Central memory CD4-positive, alpha-beta T cell (primary cell): ENCODE measurements at regions not wholly inside any gene's neighbourhood (a gene's known extent, or its start where the extent isn't known, plus 50 kb on each side); places are given as distances from the start of the nearest gene placed in this dataset.
A peak's percentile ranks its signal among the peaks of the same experiment; 100 is the strongest.
"Not testable (repeated sequence)": the region's sequence is repeated elsewhere in the genome, so short reads cannot be mapped to it uniquely, and the experiment has no call there.

Source experiments
- DNase-seq: peaks from one replicate; pipeline ENCODE4 v3.0.0; 2022

DNA sequence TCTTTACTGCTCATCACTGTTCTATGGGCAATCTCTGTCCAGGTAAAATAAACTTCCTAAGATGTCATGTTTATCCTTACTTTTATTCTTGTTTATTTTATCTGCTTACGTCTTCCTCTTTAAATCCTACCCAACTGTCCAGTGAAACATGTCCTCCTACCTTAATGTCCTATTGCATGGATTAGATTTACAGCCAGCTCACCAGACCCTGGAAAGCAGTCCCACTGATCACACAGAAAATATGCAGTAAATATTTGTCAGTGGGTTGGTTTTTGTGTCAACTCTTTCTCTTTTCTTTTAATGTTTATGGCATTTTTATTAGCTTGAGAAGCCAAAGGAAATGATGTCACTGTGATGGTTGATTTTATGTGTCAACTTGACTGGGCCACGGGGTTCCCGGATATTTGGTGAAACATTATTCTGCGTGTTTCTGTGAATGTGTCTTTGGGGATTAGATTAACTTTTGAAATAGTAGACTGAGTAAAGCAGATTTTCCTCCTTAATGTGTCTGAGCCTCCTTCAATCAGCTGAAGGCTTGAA is 258.3 kb downstream of the SRGAP2C start:
- DNase-seq, result no peak

DNA sequence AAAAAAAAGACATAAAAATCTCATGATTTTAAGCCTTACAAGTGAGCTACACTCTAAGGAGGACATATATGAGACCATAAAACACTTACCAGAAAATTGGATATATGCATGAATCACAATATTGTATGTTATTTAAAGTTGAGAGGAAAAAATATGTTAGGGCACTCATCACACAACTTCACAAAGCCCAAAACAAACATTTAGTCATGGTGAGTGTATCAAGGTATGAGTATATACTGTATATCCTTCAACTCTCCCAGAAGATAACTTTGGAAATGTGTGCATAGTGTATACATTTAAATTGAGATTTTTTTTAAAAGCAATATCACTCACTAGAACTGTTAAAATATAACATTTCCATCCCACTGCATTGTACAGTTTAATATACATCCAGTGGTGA is 259.3 kb downstream of the SRGAP2C start:
- DNase-seq, result no peak

DNA sequence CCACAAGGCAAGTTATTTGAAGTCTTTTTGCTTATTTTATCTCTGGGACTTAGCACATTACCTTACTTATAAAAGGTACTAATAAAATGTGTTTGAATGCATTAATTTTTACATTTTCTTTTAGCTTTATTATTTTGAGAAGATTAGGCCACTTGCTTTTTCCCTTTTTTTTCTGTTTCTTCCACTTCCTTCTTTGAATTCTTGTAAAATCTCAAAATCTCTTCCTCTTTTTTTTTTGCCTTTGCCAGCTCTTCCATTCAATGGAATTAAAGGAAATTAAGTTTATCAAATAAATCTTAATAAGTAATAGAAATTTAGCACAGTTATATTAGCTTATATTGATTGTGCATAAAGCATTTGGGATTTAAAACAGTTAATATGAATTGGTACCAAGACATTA is 260.9 kb downstream of the SRGAP2C start:
- no peak for DNase-seq

DNA sequence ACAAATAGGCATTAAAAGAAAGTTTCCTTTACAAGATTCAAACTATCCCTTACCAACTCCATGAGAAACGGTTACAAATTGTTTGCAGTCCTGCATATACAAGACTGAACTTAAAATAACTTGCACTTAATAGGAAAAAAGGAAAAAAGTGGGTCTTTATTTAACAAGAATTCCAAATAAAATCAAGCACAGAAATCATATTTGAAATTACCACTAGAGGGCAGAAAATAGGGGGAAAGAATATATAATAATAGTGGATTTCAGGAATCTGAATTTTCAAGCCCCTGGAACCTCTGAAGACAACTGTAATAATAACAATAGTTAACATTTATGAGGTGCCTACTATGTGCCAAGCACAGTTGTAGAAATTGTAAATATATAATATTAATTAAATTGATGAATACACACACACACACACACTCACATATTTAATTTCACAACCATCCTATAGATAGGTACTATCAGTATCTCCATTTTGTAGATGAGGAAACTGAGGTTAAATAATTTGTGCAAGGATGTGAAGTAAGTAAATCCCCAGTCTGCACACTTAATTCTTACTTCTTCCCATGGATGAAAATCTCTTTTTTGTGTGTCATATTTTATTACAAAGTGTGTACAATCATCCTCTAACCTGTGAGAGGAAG is 262.6 kb downstream of the SRGAP2C start:
- DNase-seq, result not testable (repeated sequence)

DNA sequence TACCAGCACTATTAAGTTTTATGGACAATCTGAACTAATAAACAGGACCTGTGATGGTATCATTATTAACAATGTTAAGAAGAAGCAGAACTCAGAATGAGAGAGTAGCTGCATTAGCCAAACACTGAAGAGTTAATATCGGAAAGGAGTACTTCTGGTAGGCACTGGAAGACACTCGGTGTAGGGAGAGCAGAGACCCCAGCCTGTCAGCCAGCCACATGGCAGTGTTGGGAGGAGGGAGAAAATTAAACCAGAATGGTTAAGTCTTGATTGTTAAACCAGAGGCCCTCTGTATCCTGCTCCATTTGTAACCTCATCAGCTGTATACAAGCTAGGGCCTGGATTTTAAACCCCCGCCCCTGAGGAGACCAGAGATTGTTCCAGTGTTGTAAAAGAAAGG is 263.3 kb downstream of the SRGAP2C start:
- not testable (repeated sequence) for DNase-seq

DNA sequence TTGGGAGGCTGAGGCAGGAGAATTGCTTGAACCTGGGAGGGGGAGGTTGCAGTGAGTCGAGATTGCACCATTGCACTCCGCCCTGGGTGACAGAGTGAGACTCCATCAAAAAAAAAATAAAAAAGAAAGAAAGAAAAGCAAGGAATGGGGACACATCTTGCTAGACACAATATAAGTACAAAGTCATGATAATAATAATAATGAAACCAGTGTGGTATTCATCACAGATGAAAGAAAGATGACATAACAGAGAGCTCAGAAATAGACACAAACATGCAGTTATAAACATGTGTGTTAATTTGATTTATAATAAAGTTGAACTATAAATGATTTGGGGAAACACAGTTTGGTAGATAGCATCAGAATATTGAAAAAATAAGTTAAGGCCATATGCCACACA is 264.1 kb downstream of the SRGAP2C start:
- no peak for DNase-seq

DNA sequence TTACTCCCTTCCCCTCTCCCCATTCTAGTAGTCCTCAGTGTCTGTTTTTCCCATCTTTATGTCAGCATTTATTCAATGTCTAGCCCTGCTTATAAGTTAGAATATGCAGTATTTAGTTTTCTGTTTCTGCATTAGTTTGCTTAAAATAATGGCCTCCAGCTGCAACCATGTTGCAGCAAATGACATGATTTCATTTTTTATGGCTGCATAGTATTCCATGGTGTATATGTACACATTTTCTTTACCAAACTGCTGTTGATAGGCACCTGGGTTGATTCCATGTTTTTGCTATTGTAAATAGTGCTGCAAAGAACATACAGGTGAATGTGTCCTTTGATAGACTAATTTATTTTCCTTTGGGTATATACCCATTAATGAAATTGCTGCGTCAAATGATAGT is 267.7 kb downstream of the SRGAP2C start:
- DNase-seq, result no peak

DNA sequence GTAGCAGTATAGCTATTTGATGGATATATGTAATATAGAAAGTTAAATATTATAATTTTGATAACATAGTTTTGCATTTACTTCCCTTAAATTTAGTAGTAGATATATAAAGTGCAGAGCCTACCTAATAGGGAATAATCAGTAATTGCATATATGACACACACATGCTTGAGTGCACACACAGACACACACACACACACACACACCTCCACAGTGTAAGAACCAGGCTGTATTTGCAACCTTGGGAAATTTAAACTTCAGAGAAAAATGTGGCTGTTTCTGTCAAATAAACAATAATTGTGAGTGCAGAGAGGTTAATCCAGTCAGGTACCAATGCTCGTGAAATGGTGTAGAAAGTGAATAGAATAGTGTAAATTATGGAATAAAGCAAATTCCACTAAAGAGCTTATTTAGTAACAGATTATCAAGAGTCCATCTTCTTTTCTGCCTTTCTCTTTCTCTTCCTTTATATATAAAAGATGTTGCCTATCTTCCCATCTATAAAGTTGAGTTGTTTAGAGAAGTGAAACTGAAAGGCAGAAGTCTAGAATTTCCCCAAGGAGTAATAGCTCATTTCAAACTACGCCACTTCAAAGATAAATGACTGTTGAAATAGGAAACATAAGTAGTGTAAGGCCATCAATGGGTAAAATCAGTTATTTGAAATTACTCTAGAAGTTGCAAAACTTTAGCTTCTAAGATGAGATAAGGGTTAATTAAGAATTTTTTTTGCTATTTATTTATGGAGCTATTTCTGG is 273.7 kb downstream of the SRGAP2C start:
- peak; percentile 32 for DNase-seq

DNA sequence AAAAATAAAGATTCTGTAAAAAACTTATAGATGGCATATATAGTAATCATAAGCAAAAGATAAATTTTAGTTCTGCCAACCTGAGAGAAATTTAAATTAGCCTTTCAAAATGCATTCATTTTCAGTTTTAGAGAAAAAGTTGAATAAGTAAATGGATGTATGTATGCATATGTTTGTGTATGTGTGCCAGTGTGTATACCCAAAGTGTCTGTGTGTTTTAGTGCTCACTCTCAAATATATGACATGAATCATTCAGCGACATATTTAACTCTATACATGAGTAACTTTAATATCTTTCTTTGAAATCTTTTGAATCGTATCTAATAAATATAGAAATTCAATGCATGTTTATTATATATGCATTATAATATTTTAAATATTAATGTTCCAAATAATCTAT is 274.5 kb downstream of the SRGAP2C start:
- DNase-seq, result no peak

DNA sequence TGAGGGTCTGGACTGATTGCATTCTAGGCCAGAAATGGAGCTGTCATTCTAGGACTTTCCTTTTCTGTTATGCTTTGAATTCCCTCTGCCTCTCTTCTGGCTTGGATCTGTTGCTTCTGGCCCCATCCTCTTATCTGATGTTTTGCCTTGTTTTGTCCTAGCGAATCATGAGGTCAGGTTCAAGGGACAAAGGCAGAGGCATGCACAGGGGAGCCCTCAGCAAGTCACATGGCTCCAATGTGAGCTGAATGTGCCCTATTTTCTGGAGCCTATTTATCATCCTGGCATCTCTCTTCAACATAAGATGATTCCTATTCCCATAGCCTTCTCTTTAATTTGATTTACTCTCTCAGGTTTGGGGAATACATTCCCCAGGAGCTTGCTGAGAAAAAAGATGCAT is 284.6 kb downstream of the SRGAP2C start:
- DNase-seq, result not testable (repeated sequence)

DNA sequence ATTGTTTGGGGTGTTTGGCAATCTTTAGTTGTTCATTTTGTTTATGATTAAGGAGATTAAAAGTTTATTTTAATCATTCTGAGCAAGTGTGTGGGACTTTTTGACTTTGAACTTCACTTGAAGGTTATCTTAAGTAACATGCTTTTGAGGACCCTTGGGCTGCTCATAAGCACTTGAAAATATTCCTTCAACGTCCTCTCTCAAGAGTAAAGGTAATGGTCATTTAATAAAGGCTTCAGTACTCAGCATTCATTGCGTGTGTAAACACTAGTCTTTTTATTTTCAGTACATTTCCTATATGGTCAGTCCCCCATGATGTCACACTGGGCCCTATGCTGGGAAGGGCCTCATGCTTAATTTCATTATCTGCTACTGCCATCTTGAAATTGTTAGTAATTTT is 285.6 kb downstream of the SRGAP2C start:
- DNase-seq, result not testable (repeated sequence)

DNA sequence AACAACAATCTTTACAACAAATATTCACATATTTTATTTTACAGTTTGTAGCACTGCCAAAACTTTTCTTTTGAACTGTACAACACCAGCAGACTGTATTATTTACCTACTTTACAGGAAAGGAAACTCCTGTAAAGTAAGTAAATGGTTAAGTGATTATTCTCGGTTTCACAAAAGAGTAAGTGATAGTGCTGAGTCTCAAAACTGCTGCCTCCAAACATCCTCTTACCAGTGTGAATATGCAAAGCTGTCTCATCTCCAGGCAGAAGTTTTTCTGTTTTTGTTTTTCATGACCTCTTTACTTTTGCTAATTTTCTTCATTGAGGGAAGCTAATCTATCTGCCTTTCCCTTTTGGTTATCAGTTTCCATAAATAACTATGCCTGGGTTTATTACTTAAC is 286.7 kb downstream of the SRGAP2C start:
- DNase-seq, result no peak

DNA sequence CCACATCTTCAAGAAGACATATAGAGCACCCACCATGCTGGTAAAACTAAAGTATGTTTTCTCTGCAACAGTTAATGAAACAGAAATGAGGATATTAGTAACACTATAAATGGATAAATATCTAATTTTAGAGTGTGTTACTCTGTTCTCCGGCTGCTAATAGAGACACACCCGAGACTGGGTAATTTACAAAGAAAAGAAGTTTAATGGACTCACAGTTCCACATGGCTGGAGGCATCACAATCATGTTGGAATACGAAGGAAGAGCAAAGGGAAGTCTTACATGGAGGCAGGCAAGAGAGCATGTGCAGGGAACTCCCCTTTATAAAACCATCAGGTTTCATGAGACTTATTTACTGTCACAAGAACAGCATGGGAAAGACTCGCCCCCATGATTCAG is 287.2 kb downstream of the SRGAP2C start:
- DNase-seq, result no peak

DNA sequence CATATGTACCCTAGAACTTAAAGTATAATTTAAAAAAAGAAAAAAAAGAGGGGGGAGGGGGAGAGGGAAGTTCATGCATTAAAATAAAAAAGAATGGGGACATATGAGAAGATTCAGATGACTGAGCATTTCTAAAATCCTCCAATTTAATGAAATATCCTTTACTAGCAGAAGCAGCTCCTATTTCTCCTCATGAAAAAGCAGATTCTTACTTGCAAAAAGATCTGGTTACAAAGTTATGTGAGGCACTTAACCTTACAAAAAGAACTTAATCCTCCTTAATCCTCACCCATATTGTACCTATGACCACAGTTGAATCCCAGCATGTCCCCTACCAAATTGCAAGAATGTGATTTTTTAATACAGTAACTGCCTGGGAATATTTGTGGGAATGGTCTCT is 298.5 kb downstream of the SRGAP2C start:
- no peak for DNase-seq

DNA sequence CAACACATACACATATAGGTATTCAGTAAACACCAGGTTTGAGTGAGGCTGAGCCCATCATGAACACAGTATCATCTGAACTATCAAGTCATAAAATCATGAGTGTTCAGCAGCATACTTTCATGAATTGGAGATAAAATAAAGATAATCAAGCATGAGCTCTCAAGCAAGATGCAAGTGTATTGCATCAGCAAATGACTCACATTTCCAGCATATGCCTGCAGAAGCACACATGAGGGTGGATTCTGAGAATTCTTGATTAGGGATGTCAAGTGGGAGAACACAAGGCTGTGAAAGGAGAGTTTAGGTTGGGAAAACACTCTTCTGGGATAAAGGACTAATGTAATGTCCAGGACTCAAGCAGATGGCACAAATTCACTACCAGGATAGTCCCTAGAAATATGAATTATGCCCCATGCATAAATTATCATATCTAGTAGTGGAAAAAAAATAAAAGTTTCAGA is 299.2 kb downstream of the SRGAP2C start:
- no peak for DNase-seq

DNA sequence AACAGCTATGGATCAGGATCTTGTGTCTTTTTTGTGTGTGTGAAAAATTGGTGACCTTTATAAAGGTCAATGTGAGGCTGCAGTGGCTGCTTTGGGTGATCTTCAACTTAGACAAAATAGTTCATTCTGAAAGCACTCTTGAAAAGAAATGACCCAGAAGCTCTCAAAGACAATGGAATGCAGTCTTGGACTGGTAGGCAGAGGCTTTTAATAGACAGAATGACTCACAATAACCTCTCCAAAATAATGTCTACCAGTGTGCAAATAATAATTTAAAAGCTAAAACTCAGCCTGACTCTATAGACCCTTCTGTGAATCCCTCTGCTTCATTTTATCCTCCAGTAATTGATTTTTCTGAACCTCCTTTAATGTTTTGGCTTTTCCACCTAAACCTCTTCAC is 310.0 kb downstream of the SRGAP2C start:
- DNase-seq, result not testable (repeated sequence)

DNA sequence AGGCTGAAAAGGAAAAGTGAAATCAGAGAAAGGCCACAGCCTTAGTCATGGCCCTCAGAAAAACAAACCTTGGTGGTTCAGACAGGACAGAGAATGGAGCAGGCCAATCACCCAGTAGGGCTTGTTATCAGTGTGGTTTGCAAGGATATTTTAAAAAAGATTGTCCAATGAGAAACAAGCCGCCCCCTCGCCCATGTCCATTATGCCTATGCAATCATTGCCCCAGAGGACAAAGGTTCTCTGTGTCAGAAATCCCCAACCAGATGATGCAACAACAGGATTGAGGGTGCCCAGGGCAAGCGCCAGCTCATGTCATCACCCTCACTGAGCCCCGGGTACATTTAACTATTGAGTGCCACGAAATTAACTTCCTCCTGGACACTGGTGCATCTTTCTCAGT is 326.7 kb downstream of the SRGAP2C start:
- not testable (repeated sequence) for DNase-seq

DNA sequence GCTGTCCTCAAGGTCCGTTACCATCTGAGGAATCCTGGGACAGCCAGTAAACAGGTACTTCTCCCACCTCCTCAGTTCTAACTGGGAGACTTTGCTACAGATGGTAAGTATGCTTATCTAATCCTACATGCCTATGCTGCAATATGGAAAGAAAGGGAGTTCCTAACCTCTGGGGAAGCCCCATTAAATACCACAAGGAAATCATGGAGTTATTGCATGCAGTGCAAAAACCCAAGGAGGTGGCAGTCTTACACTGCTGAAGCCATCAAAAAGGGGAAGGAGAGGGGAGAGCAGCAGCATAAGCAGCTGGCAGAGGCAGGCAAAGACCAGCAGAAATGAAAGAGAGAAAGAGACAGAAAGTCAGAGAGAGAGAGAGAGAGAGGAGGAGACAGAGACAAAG is 327.1 kb downstream of the SRGAP2C start:
- DNase-seq, result not testable (repeated sequence)

DNA sequence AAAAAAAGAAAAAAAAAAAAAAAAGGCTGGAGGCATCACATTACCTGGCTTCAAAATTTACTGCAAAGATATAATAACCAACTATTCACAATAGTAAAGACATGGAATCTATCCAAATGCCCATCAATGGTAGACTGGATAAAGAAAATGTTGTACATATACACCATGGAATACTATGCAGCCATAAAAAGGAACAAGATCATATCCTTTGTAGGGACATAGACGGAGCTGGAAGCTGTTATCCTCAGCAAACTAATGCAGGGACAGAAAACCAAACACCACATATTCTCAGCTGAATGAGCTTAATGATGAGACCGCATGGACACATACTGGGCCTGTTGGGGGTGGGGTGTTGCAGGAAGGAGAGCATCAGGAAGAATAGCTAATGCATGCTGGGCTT is 330.5 kb downstream of the SRGAP2C start:
- DNase-seq, result no peak

DNA sequence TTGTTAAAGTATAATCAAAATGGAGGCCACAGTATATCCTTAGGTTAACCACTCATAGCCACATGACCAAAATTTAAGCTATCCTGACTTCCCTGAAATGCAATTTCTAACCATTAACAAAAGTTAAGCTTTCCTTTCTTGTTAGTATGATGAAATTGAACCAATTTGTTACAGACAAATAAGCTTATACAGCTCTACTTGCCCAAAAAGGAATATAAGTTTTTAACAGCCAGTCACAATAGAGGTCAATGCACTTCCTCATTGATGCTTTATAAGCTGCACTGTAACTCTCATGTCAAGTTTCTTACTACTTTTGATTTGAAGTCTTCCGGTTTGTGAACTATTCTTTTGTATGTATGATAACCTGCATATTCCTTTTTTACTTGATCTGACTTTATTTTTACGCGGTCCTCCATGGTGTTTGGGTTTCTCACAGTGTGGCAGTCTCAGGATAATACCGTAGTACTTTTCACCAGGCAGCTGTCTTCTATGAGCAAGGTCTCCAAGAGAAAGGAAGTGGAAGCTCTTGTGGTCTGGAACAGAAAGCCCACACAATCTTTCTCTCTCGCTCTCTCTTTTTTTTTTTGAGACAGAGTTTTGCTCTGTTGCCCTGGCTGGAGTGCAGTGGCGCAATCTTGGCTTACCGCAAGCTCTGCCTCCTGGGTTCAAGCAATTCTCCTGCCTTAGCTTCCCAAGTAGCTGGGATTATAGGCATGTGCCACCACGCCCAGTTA is 331.6 kb downstream of the SRGAP2C start:
- DNase-seq, result peak; percentile 75

DNA sequence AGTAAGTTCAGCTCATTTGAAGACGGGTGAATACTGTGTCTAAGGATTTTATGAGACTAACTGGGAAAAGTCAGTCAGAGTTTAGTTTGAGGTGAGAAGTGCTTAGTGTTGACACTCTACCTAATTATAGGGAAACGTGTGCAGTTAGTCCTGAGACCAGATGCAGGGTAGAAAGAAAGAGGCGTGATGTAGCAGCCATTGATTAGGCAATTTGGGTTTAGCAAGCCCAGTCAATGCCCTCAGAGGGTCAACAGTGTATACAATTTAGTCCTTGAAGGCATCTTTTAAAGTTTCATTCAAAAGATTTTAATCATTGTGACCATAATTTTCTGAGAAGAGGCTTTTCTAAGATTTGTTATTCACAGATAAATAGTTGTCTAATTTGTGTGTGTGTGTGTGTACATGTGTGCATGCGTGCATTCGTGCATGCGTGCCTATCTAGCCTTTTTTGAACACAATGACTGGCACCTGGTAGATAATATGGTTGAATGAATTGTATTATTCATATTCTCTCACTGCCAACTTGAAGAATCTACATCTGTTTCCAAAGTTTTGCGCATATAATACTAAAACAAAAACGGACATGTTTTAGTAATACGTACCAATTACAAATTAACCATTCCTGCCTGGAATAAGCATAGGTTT is 332.9 kb downstream of the SRGAP2C start:
- no peak for DNase-seq

DNA sequence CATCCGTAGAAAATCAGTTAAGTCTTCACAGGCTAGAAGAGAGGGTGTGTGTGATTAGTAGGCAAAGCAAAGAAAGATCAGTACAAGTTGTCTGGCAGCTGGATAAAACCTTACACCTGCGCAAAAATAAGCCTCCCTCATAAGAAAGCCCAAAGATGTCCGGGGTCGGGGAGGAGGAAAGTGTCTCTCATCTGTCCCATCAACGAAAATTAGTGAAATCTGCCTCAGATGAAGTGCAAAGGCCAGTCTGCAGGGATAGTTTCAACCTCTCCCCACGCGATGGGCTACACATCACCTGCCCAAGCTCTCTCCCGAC is 333.9 kb downstream of the SRGAP2C start:
- no peak for DNase-seq
